Heart left ventricle (tissue), 13 donors: ENCODE measurements at regions not wholly inside any gene's neighbourhood (a gene's known extent, or its start where the extent isn't known, plus 50 kb on each side); places are given as distances from the start of the nearest gene placed in this dataset.

Experiments
- CTCF ChIP-seq, 12 donors: fragments of 200-600 bp; sonication (generic) in 4 of 12; IDR thresholded peaks; one replicate each; pipeline versions ENCODE4 v1.5.0 to v1.8.0; 2018 to 2022; ENCODE audit warnings: antibody characterized with exemption in 12 of 12, mild to moderate bottlenecking in 5 of 12
- POLR2A ChIP-seq, 2 donors: fragments of 450-650 bp; IDR thresholded peaks; one replicate each; pipeline ENCODE4 v1.6.1; 2017; ENCODE audit warnings: antibody characterized with exemption in 2 of 2, mild to moderate bottlenecking in 2 of 2, moderate library complexity in 2 of 2
- donor health status: ischemic (EF 13 %, LVEDD 7.1; RV severe dilation, severe dysfunction).
- donor health status: DM: no; HTN: yes; CAD: no.
- donor health status: DM: no; HTN: no; CAD: no.
- donor health status: ischemic (EF 25% LVEDD 6.9; RV normal size, moderate dysfunction).
- donor health status: ischemic (EF 25% LVEDD 5.7; RV mildly dilated, moderate dysfunction).
- donor health status: ischemic (EF 35%, LVEDD 5.7; RV mildly dilated, moderate dysfunction).
- donor health status: nonischemic (EF 11% LVEDD 7.7; RV severe dilation, severe dysfunction).
- donor health status: DM: yes; HTN: yes; CAD: no.
- donor health status: PGD.
- donor health status: ischemic (EF 29% LVEDD 5.4; RV normal size, mild dysfunction).
- donor health status: nonischemic (EF 23%, LVEDD 6.1; RV moderate dilation, normal function).

GRCh38 chr18:61948846-61949438 lies 56.1 kb upstream of the RNF152 start:
- TF ChIP-seq CTCF (IDR thresholded peaks at IDR 0.05) = no peak
- no peak for TF ChIP-seq POLR2A (IDR thresholded peaks at IDR 0.05)
